ENCODE measurements at regions not wholly inside any gene's neighbourhood (a gene's known extent, or its start where the extent isn't known, plus 50 kb on each side); places are given as distances from the start of the nearest gene placed in this dataset.

- no peak for DNase-seq
- TF ChIP-seq CTCF (IDR thresholded peaks at IDR 0.05), result no peak
- no peak for TF ChIP-seq POLR2A (IDR thresholded peaks at IDR 0.05)
- TF ChIP-seq EP300 (IDR thresholded peaks at IDR 0.05), result no peak
- H3K4me1 ChIP-seq (ENCODE audit: insufficient read depth), result no peaks in the 10 kb centered on the region
- intact Hi-C loops (cut with DNase I), result no loop called here
- H3K4me3 ChIP-seq, result no peak overlapping the region
- H3K9me3 ChIP-seq, result no peaks in the 10 kb centered on the region
- 91 to 93% (median 93%) methylated on average over 4 of the region's 4 CpGs for WGBS, 3 donors
- H3K36me3 ChIP-seq, result no peaks in the 10 kb centered on the region
- H3K27ac ChIP-seq, result no peak overlapping the region
- no peaks in the 10 kb centered on the region for H3K27me3 ChIP-seq
Measured at GRCh38 chr1:118421868-118422350, 236.9 kb upstream of the SPAG17 start.

DNA sequence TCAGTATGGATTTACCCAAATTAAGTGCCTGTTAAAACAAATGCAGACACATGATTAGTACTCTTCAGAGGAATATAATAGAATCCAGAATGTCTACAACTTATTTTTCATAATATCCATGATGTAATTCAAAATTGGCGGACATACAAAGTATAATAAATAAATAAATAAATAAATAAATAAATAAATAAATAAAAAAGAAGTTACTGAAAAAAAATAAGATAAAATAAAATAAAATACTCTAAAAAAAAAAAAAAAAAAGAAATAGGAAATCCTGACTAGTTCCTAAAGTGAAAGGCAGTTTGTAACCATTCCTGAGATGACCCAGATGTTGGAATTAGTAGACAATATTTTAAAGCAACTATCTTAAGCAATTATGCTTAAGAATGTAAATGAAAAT lies 219.0 kb upstream of the SPAG17 start:
- H3K27me3 ChIP-seq, result no peaks in the 10 kb centered on the region
- H3K9me3 ChIP-seq, result no peaks in the 10 kb centered on the region
- H3K27ac ChIP-seq, result no peak overlapping the region
- H3K36me3 ChIP-seq, result no peaks in the 10 kb centered on the region
- H3K4me3 ChIP-seq, result no peak overlapping the region
- no peak for DNase-seq
- WGBS, 3 donors, result 82 to 90% (median 86%) methylated on average over 1 of the region's 1 CpG
- intact Hi-C loops (cut with DNase I), result no loop called here
- no peak for TF ChIP-seq EP300 (IDR thresholded peaks at IDR 0.05)
- no peaks in the 10 kb centered on the region for H3K4me1 ChIP-seq (ENCODE audit: insufficient read depth)

DNA sequence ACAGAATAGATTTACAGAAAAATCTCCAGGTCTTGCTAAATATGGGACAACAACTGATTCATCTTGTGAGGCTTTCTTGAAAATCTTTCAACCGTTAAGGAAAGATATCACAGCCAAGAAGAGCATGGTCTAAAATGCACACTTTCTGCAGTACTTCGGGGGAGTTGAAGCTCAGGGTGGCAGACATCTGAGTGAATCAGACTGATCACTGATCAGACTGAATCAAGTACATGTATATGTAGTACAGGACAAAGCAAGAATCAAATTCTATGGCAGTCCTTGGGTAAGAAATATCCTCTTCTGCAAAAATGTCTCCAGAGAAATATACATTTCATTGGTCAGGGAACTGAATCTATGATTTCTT lies 212.4 kb upstream of the SPAG17 start:
- TF ChIP-seq CTCF (IDR thresholded peaks at IDR 0.05) (no peak), POLR2A (IDR thresholded peaks at IDR 0.05) (no peak), EP300 (IDR thresholded peaks at IDR 0.05) (no peak)
- 22 to 25% (median 22%) methylated on average over 2 of the region's 2 CpGs for WGBS, 3 donors
- Histone ChIP-seq H3K27me3 (no peaks in the 10 kb centered on the region), H3K4me1 (ENCODE audit: insufficient read depth) (no peaks in the 10 kb centered on the region), H3K4me3 (no peak overlapping the region), H3K27ac (no peak overlapping the region), H3K9me3 (no peaks in the 10 kb centered on the region), H3K36me3 (no peaks in the 10 kb centered on the region)
- no peak for DNase-seq
- intact Hi-C loops (cut with DNase I), result no loop called here

DNA sequence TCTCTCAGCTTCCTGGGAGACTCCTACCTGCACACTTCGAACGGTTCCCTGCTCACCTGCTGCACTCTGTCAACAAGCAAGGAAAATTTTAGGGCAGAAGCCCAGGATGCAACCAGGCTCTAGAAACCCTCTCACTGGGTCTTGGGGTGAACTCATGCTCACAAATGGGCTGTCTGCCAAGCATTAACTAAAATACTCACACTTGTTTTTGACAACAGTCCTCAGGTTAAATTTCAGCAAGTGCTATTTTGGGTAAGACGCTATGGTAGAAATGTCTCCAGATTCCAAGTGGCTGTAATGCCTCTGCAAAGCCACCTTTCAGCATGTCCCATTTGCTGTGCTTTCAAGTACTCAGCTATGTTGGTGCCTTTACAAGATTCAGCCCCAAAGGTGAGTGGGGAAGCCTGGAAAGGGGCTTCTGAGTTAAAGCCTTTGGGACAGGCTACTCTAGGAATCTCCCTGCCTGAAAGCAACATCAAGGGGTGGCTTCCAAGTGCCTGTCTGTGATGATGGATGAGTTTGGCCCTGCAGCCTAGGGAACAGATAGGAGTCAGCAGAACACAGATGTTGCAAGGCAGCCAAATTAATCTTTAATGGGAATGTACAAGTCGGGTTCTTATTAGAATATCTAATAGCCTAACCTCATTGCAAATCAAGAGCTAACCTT lies 211.9 kb upstream of the SPAG17 start:
- Histone ChIP-seq H3K27ac (no peak overlapping the region), H3K4me3 (no peak overlapping the region), H3K36me3 (no peaks in the 10 kb centered on the region), H3K4me1 (ENCODE audit: insufficient read depth) (no peaks in the 10 kb centered on the region), H3K9me3 (no peaks in the 10 kb centered on the region), H3K27me3 (no peaks in the 10 kb centered on the region)
- DNase-seq, result no peak
- intact Hi-C loops (cut with DNase I), result no loop called here
- TF ChIP-seq EP300 (IDR thresholded peaks at IDR 0.05) (no peak), POLR2A (IDR thresholded peaks at IDR 0.05) (no peak), CTCF (IDR thresholded peaks at IDR 0.05) (no peak)
- WGBS, 3 donors, result 44 to 54% (median 53%) methylated on average over 4 of the region's 4 CpGs

- H3K9me3 ChIP-seq, result no peaks in the 10 kb centered on the region
- no peak for DNase-seq
- no peaks in the 10 kb centered on the region for H3K27me3 ChIP-seq
- no peaks in the 10 kb centered on the region for H3K4me1 ChIP-seq (ENCODE audit: insufficient read depth)
- intact Hi-C loops (cut with DNase I), result no loop called here
- TF ChIP-seq POLR2A (IDR thresholded peaks at IDR 0.05) (no peak), CTCF (IDR thresholded peaks at IDR 0.05) (no peak), EP300 (IDR thresholded peaks at IDR 0.05) (no peak)
- H3K4me3 ChIP-seq, result no peak overlapping the region
- no peak overlapping the region for H3K27ac ChIP-seq
- H3K36me3 ChIP-seq, result no peaks in the 10 kb centered on the region
- 3 to 21% (median 12%) methylated on average over 1 of the region's 1 CpG for WGBS, 3 donors
Measured at GRCh38 chr1:118396279-118396678, 211.3 kb upstream of the SPAG17 start.

All from ovary (tissue), 7 donors.